ENCODE measurements at regions not wholly inside any gene's neighbourhood (a gene's known extent, or its start where the extent isn't known, plus 50 kb on each side); places are given as distances from the start of the nearest gene placed in this dataset.

DNA sequence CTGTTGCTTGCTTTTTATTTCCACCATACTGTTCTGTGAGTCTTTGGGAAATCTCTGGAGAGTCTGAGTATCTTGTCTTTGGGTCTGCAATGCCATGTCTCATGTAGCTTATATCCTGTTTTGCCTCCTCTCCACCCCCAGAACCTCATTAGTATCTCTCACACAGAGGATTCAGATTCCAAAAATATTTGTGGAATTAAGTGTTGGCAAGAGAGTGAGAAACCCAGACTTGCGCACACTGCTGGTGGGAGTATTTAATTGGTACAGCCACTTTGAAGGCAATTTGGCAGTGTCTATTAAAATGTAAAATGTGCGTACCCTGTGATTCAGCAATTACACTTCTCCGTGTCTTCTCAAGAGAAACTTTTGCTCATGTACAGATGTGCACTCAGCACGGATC lies 68.6 kb downstream of the ZNF621 start:
- DNase-seq (ENCODE audit: low read depth in 1 of 2, low spot score in 1 of 2): no peak

DNA sequence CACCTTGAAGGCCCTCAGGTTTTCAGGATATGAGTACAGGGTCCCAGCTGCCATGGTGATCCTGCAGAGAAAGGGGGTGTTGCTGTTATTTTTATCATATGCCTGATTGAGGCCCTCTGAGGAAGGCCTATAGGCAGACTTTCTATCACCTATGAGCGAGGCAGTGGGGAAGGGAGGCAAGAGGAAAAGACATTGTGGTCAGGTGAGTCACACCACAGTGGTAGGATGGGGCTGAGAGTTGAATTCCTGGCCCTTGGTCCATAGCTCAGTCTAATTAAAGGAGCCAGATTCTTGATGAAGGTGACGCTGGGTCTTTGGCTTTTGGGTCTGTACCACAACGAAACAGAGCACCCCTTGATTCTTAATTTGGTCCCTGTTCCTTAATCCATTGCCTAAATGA lies 72.7 kb downstream of the ZNF621 start:
- no peak for DNase-seq (ENCODE audit: low read depth in 1 of 2, low spot score in 1 of 2)

DNA sequence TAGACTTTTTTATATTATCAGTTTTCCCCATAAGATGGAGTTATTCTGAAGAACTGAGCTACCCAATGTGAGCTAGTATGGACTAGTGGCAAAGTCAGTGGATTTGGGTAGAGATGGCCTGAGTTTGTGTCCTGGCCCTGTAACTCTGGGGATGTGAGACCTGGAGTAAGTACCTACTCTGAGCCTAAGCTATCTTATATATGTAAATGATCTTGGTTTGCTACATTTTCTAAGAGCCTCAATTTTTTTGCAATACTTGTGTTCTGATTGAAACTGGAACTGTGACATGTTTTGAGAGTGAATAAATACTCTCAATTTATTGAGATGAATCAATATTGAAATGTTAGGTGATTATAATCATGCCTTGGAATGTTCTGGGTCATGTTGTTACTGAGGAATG lies 73.6 kb downstream of the ZNF621 start:
- no peak for DNase-seq (ENCODE audit: low read depth in 1 of 2, low spot score in 1 of 2)

DNA sequence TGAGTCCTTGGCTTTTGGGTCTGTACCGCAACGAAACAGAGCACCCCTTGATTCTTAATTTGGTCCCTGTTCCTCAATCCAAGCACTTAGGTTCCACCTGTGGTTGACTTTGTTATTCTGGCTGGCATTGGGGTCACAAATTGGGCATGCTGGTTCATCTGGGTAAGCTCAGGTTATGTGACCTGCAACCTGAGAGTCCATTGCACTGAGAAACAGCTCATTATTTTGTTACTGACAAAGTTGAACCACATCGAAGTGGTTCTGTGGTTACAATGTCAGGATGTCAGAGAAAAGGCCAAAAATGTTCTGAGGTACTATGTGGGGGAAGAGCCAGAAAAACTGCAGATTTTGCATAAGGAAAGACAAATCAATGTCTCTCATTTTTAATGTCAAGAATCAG lies 74.2 kb downstream of the ZNF621 start:
- DNase-seq (ENCODE audit: low read depth in 1 of 2, low spot score in 1 of 2): no peak

DNA sequence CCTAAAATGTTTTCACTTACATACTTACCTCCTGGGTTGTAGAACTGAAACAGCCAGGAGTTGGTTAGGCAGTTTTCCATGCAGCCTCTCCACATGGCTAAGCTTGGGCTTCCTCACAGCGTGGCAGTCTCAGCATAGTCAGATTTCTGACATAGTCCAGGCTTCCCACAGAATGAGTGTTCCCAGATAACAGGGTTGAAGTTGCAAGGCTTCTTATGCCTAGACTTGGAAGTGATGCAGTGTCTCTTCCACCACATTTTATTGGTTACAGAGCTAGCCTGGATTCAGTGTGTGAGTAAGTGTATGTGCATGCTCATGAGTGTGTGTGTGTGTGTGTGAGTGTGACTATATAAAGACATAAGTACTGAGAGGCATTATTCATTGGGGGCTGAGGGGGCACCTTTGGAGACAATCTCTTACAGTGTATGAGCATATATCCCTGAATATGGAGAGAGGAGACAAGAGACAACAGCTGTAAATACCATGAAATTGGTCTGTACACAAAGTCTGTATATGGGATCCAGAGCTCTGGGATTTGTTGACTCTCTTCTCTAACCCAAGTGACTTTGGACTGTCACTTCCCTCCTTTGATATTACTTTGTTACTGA lies 78.1 kb downstream of the ZNF621 start:
- no peak for DNase-seq (ENCODE audit: low read depth in 1 of 2, low spot score in 1 of 2)

DNA sequence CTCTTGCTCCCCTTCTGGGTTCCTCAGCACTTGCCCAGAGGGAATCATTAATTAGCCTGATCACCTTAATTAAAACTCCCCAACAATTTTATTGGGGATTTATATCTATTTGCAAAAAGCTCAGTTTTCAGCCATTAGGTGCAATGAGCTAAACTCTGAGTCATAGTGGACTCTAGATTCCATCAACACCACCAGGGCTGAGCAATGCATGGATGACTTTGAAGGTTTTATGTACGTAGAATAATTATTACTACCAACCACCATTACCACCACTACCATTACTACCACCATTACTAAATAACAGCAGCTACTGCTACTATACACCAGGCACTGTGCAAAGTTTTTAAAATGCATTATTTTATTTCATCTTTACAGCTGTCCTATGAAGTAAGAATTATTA lies 81.2 kb downstream of the ZNF621 start:
- no peak for DNase-seq (ENCODE audit: low read depth in 1 of 2, low spot score in 1 of 2)

DNA sequence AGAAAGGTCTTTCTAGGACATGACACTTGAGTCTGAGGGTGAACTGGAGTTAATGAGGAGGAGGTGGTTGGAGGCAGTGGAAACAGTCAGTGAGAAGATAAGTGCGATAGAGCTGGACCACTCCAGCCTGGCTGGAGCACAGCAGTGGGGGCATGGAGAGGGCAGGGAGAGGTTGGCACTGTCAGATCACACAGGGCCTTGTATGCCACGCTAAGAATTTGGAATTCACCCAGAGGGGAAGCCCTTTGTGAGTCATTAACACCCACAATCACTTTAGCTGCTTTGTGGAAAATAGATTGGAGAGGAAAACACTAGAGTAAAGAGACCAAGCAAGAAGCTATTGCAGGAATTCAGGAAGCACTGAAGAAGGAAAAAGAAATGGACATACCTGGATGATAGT lies 83.3 kb downstream of the ZNF621 start:
- no peak for DNase-seq (ENCODE audit: low read depth in 1 of 2, low spot score in 1 of 2)

DNA sequence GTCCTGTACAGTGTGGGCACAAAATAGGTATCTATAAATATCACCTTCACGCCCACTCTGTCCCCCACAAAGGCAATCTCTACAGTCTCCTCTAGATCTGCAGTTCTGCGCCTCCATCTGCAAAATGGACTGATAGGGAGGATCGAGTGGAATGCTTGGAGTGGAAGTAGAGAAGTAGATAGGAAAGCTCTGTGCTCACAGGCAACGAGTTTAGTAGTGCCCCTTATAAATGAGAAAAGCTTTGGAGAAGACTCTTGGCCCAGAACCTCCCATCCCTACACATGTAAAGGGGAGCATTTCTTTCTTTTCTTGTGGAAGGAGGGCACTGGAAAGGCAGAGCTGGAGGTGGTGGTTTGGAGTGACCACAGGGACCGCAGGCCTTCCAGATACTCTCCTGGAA lies 88.5 kb downstream of the ZNF621 start:
- DNase-seq (ENCODE audit: low read depth in 1 of 2, low spot score in 1 of 2): no peak

DNA sequence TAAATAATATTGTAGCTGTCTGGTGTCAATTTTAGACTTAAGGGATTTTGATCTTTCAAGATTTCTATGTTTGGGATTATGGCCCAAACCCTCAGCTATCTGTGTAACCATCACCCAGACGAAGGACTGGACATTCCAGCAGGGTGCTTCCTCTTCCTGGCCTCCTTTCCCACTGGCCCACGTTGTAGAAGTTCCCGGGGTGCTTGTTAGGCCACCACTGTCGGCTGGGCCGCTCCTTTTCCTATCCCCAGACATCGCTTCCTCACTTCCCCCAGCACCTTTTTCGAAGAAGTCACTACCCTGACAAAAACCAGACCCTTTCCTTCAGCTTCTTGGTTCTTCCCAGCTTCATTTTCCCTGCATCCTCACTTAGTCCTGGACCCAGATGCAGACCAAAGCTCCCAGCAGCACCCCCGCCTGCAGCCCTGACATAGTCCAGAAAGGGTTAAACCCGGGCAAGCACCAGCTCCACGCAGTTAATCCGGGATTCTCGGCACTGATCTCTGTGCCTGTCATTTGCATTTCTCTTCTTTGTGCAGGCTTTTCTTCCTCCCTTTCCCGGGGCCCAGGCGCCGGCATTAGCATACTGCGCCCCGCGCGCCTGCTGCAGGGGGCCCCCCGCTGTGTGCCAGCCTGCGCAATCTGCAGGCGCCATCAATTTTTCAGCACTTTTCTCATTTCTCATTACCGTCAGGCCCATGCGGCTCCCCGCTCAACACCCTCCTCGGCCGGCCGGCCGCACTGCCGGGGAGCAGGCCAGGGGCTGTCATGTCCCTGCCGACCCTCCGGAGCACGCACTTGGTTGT lies 90.6 kb downstream of the ZNF621 start:
- DNase-seq (ENCODE audit: low read depth in 1 of 2, low spot score in 1 of 2): no peak

DNA sequence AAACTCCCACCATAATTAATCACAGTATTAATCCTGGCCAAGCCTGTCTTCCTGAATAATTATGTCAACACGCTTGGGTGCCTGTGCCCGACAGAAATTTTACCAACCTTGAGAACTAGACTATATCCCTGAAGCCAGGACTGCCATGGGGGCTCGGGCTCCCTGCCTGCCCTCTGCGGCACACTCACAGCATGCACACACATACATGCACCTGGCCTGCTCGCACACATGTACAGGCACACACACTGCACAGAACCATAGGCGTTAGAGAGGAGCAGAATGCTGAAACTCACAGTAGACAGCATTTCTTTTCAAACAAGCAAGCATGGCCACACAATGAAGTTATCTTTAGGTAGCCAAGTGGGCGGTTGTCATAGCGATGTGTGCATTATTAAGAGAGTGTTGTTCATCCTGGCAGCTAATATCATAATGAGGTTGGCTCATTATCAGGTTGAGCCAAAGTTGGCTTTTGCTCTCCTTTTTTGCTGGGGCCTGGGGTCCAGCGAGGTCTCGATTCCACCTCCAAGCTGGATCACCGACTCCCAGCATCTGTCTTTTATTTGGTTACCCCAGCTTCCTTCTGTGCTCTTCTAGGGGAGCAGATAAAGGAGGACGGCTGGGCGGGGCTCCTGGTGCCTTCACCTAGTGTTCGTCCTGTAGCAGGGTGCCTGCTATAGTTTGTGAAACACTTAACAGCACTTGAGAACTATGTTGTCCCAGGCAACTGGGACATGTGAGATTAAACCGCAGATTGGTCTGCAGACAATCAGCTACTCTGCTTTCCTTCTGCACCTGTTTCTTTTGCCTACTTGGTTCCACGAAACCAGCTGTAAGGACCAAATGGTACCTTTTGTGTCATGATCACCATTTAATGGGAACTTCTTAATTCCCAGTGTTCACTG lies 91.4 kb downstream of the ZNF621 start:
- no peak for DNase-seq (ENCODE audit: low read depth in 1 of 2, low spot score in 1 of 2)

DNA sequence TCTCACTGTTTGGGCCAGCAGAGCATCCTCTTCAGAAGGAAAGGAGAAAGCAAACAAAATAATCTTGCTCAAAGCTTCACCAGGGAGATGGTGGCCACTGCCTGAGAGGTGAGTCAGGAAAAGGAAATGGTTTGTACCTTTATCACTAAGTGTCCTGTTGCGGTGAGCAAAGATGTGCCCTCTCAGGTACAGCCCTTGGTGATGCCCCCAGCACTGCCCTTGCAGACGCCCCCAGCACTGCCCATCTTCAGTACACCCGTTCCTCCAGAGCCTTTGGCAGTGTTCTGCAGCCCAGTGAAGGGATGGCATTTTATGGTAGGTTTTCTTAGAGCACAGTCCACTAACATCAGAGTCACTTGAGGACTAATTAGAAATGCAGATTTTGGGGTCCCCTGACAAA lies 92.3 kb downstream of the ZNF621 start:
- DNase-seq (ENCODE audit: low read depth in 1 of 2, low spot score in 1 of 2): no peak

DNA sequence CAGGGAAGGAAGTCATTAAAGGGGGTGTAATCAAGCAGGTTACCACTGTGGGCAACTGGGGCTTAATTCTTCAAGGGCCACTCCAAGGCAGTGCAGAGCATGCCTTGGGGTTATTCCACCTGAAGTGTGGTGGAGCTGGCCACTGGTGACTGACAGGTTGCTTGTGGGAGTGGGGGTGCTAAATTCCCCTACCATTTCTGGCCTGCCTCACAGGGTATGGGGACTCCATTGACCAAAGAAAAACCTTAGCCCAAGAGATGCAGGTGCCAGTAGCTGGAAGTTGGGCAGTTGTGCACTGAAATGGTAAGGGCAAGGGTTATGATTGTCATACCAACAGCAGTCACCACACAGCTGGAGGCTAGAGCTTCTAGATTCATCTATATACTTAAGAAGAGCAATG lies 93.4 kb downstream of the ZNF621 start:
- DNase-seq (ENCODE audit: low read depth in 1 of 2, low spot score in 1 of 2): no peak

DNA sequence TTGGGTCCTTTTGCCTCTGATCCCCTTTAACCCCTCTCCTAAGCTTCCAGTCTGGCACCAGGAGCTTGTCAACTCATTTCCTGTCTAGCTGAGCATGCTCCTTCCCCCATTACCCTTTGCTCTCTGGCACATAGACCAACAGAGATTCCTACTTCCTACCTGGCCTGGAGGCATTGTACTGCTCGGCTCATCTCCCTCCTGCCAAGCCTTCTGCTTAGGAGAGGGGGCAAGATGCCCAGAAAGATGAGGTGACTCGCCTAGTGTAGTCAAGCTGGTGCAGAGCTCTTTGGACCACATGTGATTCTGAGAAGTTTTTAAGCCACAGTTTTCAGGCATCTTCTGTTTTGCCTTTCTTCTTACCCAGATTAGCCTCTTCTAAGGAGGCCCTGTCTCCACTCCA lies 95.4 kb downstream of the ZNF621 start:
- no peak for DNase-seq (ENCODE audit: low read depth in 1 of 2, low spot score in 1 of 2)

DNA sequence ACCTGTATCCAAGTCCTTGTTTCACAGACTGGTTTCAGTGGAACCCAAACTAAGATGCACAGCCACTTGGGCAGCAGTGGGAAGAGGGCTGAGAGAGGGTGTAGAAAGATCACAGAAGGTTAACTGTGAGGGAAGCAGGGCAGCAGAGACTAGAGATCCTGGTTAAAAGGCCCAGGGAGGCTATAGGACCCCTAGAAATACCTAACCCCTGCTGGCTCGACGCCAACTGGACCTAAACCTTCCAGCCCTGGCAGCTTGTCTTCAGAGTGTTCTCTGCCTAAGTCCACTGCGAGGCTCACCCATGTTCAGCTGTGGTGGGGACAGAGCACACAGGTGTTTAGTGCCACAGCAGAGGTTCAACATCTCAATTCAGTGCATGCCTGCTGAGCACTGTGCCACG lies 96.5 kb downstream of the ZNF621 start:
- no peak for DNase-seq (ENCODE audit: low read depth in 1 of 2, low spot score in 1 of 2)

DNA sequence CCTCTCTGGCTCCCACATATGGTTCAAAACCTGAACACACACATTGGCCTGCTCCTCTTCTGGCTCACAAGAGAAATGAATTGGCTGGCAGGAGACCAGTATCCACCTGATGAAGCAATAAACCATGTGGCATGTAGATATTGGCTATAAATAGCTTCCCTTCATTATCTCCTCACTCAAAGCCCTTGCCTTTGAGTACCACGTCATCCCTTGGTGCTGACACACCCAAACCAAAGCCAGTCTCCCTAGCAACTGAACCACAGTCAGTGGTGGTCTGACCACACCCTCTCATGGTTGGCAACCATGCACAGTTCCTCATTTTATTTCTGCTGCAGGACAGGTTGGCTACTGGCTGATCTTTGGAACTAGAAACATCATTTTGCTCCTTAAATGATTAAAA lies 98.8 kb downstream of the ZNF621 start:
- DNase-seq (ENCODE audit: low read depth in 1 of 2, low spot score in 1 of 2): no peak

DNA sequence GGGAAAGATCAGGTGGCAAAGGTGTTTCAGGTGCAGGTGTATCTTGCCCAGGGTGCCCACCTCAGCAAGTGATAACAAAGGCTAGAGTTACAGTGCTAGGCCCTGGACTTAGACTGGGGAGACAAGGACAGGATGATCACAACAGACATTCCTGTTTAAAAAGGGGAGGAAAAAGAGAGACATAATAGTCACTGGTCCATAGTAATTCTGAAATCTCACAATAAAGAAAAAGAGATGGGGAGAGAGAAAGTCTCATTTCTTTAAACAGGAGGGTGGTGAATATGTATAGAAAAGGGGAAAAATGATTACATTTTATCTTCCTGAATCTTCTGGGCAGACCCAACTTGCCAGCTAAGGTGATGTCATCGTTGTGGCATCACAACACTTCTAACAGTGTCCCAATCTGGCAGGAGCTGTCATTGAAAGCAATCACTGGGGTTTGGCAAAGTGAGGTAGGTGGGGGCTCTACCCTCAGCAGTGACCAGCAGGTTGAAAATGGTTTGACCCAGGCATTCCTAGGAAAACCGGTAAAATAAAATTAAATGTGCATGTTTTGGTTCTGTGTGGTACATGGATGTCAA lies 99.5 kb downstream of the ZNF621 start:
- DNase-seq (ENCODE audit: low read depth in 1 of 2, low spot score in 1 of 2): no peak

DNA sequence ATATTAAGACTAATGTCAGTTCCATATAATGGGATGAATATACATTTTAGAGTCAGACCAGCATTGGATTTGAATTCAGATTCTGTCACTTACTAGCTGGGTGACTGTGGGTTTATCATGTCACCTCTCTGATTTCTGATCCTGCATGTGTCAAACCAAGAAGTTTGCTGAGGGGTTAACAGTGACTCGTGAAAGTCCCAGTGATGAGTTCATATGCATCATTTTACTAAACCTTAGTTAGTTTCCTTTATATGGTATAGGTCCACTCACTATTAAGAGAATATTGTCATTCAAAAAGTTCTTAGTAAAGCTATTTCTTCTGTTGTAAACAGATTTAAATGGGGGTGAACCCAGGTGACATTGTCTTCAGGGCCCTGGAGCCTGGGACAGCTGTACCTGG lies 102.3 kb downstream of the ZNF621 start:
- no peak for DNase-seq (ENCODE audit: low read depth in 1 of 2, low spot score in 1 of 2)

DNA sequence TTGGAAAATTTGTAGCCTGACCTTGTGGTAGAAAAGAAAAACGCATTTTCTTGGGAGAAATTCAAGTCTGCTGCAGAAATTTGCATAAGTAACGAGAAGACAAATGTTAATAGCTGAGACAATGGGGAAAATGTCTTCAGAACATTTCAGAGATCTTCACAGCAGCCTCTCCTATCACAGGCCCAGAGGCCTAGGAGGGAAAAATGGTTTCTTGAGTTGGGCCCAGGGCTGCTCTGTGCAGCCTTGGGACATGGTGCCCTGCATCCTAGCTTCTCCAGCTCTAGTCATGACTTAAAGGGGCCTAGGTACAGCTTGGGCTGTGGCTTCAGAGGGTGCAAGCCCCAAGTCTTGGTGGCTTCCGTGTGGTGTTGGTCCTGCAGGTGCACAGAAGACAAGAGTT lies 104.2 kb downstream of the ZNF621 start:
- no peak for DNase-seq (ENCODE audit: low read depth in 1 of 2, low spot score in 1 of 2)

DNA sequence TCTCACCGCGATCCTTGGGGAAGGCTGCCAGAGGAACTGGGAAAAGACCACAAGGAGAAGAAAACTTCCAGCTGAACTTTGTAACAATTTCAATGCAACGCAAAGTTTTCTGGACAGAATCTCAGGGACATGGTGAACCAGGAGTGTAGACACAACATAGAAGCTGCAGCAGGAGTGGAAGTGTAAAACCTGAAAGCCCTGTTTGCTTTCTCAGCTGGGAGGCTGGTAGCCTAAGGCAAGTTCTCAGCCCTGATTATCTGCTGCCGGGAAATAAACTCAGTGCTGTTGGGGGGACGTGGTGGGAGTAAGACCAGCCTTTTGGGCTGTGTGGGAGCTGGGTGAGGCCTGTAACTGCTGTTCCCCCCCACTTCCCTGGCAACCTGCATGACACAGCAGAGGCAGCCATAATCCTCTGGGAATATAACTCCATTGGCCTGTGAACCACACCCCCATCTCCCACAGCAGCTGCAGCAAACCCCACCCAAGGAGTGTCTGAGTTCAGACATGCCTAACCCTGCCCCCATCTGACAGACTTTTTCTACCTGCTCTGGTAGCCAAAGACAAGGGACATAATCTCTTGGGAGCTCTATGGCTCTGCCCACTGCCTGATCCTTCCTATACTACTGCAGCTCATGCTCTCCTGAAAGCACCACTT lies 106.7 kb downstream of the ZNF621 start:
- DNase-seq (ENCODE audit: low read depth in 1 of 2, low spot score in 1 of 2): no peak

DNA sequence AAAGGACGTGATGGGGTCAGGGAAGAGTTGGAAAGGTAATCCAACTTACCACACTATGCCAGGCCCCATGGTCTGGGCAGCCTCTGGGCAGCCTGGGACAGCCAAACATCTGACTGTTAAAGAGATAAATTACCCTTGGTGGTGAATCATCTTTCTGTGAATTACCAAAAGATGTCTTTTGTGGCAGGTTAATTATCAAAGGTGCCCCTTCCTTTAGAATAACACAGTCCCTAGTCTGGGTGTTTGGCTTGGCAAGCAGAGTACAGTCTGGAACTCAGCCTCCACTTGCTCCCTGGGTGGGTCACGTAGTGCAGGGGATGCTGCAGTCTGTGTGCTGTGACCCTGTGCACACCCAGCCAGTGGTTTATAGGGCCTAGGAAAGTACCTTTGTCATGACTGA lies 113.1 kb downstream of the ZNF621 start:
- DNase-seq (ENCODE audit: low read depth in 1 of 2, low spot score in 1 of 2): no peak

DNA sequence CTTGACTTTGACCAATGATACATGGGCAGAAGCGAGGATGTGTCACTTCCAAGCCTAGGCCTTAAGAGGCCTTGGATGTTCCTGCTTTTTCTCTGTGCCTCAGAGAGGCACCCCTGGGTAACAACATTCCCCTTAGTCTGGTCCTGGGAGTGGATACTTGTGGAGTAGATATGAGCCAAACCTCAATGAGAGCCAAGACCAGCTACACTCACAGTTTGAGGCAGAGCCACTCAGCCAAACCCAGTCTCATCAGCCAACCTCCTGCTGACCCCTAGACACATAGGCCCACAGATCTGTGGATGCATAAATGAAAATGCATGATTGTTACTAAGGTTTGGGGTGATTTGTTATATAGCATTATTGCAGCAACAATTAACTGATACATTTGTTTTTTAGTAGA lies 114.2 kb downstream of the ZNF621 start:
- DNase-seq (ENCODE audit: low read depth in 1 of 2, low spot score in 1 of 2): no peak
